ENCODE measurements at regions not wholly inside any gene's neighbourhood (a gene's known extent, or its start where the extent isn't known, plus 50 kb on each side); places are given as distances from the start of the nearest gene placed in this dataset.
"Not testable (repeated sequence)": the region's sequence is repeated elsewhere in the genome, so short reads cannot be mapped to it uniquely, and the experiment has no call there.

DNA sequence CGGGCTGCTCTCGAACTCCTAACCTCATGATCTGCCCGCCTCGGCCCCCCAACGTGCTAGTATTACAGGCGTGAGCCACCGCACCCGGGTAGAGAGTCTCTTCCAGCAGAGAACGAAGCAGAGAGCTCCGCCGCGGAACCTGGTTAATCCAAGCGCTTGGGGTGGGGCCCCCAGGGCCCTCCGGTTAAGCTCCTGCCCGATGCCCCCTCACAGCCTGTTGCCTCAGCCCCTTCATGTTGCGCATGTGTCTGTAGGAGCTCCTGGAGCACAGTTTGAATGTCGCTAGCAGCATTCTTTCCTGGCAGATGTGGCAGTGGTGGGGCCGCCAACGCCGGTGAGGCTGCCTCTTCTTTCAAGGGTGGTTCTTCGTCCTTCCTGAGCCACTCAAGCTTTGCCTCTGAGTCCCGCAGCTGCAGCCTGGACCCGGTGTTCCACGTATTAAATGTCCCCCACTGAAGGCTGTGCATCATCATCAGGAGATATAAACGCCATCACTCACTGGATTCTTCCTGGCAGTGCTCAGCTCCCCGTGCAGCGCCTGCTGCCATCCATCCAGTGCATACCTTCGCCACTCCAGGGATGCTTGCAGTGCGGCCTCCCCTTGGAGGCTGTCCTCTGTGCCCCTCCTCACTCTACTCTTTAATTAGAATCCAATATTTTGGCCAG, 1919.3 kb downstream of the PCDH9 start:
- Histone ChIP-seq H3K4me3 (ENCODE audit: low read depth, low read length) (no peak overlapping the region), H3K36me3 (ENCODE audit: control insufficient read depth, insufficient read depth, low read length) (no peaks in the 10 kb centered on the region), H3K9me3 (ENCODE audit: control insufficient read depth, insufficient read depth, low read depth, low read length) (peaks cover 19% of the 10 kb centered on the region), H3K4me1 (ENCODE audit: control insufficient read depth, insufficient read depth, low read length) (no peaks in the 10 kb centered on the region), H3K27me3 (ENCODE audit: control insufficient read depth, insufficient read depth, low read length) (no peaks in the 10 kb centered on the region), H3K27ac (ENCODE audit: low read depth, low read length) (no peak overlapping the region), H3K9ac (ENCODE audit: low read length) (no peak overlapping the region)

DNA sequence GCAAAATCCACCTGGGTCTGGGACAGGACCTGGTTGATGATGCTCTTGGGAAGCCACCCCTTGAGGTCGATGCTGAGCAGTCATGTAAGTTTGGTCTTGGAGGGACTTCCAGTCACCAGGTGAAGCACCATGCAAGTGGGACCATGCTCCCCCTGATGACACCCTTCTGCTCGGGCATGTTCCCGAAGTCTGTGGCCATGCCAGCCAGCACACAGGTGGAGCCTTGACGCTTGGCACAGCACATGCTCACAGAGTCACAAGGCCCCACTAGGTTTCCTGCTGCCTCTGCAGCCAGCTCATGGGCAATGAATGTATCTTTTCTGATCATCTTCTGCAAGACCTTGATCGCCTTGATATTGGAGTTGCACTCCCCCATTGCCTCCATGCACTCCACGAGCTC, 1920.2 kb downstream of the PCDH9 start:
- no peak overlapping the region for H3K4me3 ChIP-seq (ENCODE audit: low read depth, low read length)
- peaks cover 19% of the 10 kb centered on the region for H3K9me3 ChIP-seq (ENCODE audit: control insufficient read depth, insufficient read depth, low read depth, low read length)
- no peak overlapping the region for H3K9ac ChIP-seq (ENCODE audit: low read length)
- no peak overlapping the region for H3K27ac ChIP-seq (ENCODE audit: low read depth, low read length)
- no peaks in the 10 kb centered on the region for H3K36me3 ChIP-seq (ENCODE audit: control insufficient read depth, insufficient read depth, low read length)
- H3K27me3 ChIP-seq (ENCODE audit: control insufficient read depth, insufficient read depth, low read length), result no peaks in the 10 kb centered on the region
- H3K4me1 ChIP-seq (ENCODE audit: control insufficient read depth, insufficient read depth, low read length), result no peaks in the 10 kb centered on the region

DNA sequence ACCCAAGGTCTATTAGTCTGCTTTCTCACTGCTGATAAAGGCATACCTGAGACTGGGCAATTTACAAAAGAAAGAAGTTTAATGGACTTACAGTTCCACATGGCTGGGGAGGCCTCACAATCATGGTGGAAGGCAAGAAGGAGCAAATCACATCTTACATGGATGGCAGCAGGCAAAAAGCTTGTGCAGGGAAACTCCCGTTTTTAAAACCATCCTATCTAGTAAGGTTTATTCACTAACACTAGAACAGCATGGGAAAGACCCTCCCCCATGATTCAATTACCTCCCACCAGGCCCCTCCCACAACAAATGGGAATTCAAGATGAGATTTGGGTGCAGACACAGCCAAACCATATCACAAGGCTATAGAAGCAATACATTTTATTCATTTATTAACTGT, 1921.4 kb downstream of the PCDH9 start:
- H3K36me3 ChIP-seq (ENCODE audit: control insufficient read depth, insufficient read depth, low read length); H3K4me3 ChIP-seq (ENCODE audit: low read depth, low read length); H3K27ac ChIP-seq (ENCODE audit: low read depth, low read length); H3K4me1 ChIP-seq (ENCODE audit: control insufficient read depth, insufficient read depth, low read length); H3K9ac ChIP-seq (ENCODE audit: low read length); H3K27me3 ChIP-seq (ENCODE audit: control insufficient read depth, insufficient read depth, low read length): not testable (repeated sequence)
- peaks cover 19% of the 10 kb centered on the region for H3K9me3 ChIP-seq (ENCODE audit: control insufficient read depth, insufficient read depth, low read depth, low read length)

DNA sequence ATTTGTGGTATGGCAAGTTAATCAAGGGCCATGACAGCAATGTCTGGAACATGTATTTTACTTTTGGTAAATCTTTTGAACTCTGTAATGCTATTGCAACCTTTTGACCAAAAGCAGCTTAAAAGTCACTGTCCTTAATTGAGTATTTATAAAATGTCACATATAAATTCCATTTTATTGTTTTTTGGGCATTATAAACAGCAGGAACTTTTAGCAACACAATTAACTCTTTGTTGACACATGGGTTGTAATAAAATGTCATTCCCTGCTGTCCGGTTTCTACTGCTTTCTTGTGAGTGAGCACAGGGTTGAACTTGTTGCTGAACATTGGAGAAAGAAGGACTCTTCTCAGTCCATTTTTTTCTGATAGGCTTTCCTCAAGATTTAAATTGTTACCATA, 1923.1 kb downstream of the PCDH9 start:
- no peaks in the 10 kb centered on the region for H3K36me3 ChIP-seq (ENCODE audit: control insufficient read depth, insufficient read depth, low read length)
- H3K4me3 ChIP-seq (ENCODE audit: low read depth, low read length), result no peak overlapping the region
- no peaks in the 10 kb centered on the region for H3K27me3 ChIP-seq (ENCODE audit: control insufficient read depth, insufficient read depth, low read length)
- H3K9me3 ChIP-seq (ENCODE audit: control insufficient read depth, insufficient read depth, low read depth, low read length), result peaks cover 19% of the 10 kb centered on the region
- H3K4me1 ChIP-seq (ENCODE audit: control insufficient read depth, insufficient read depth, low read length), result no peaks in the 10 kb centered on the region
- H3K27ac ChIP-seq (ENCODE audit: low read depth, low read length), result no peak overlapping the region
- H3K9ac ChIP-seq (ENCODE audit: low read length), result no peak overlapping the region

DNA sequence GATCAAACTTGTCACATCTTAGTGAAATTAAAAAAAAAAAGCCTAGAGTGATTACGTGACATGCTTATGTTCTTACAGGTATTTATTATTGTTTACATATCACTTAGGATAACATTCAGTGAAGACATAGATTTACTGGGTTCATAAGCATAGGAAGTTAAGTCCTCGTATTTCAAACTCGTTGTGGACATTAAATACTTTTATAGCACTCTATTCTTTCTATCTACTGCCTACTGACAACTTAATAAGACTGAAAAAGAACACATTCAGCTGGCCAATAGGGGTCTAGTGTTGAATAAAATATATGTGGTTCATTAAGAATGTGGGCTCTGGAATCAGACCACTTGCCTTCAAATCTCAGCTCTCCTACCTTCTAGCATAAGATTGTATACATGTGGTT, 1927.4 kb downstream of the PCDH9 start:
- no peaks in the 10 kb centered on the region for H3K4me1 ChIP-seq (ENCODE audit: control insufficient read depth, insufficient read depth, low read length)

DNA sequence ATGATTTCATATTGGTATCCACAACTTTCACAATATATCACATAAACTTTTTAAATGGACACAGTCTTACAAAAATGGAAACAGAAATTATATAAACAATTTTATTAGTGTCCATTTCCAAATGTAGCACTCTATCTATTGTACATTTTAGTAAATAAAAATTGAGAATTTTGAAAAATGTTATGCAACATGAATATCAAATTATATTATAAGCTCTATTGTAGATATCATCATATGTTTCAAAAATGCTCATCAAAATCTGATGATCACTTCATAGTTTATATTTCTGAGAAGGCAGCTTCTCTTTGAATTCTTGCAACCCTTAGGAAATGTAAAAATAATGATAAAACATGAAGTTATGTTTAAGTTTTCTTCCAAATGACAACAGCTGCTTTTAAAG, 1928.6 kb downstream of the PCDH9 start:
- no peaks in the 10 kb centered on the region for H3K4me1 ChIP-seq (ENCODE audit: control insufficient read depth, insufficient read depth, low read length)
- H3K27ac ChIP-seq (ENCODE audit: low read depth, low read length), result no peak overlapping the region
- H3K4me3 ChIP-seq (ENCODE audit: low read depth, low read length), result no peak overlapping the region
- no peaks in the 10 kb centered on the region for H3K27me3 ChIP-seq (ENCODE audit: control insufficient read depth, insufficient read depth, low read length)
- H3K9ac ChIP-seq (ENCODE audit: low read length), result no peak overlapping the region
- no peaks in the 10 kb centered on the region for H3K9me3 ChIP-seq (ENCODE audit: control insufficient read depth, insufficient read depth, low read depth, low read length)
- no peaks in the 10 kb centered on the region for H3K36me3 ChIP-seq (ENCODE audit: control insufficient read depth, insufficient read depth, low read length)

More for the DNA sequence above, 1927.4 kb downstream of the PCDH9 start:
- Histone ChIP-seq H3K36me3 (ENCODE audit: control insufficient read depth, insufficient read depth, low read length) (no peaks in the 10 kb centered on the region), H3K27me3 (ENCODE audit: control insufficient read depth, insufficient read depth, low read length) (no peaks in the 10 kb centered on the region), H3K9ac (ENCODE audit: low read length) (no peak overlapping the region), H3K9me3 (ENCODE audit: control insufficient read depth, insufficient read depth, low read depth, low read length) (no peaks in the 10 kb centered on the region), H3K27ac (ENCODE audit: low read depth, low read length) (no peak overlapping the region), H3K4me3 (ENCODE audit: low read depth, low read length) (no peak overlapping the region)

DNA sequence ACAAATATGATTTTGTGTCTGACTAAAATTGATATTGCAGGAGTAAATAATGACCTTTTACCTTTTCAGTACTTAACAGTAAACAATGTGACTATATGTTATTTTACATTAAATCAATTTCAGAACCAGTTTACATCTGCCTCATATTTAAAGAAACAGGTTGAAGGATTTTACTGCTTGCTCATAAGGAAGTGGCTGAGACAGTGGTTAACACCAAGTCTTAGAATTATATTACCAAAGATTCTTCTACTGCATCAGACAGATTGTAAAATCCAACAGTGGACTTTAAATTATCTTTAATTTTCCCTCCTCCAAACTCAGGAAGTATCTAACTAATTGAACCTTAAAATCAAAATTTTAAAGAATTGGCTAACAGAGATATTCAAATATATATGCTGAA, 1929.9 kb downstream of the PCDH9 start:
- H3K4me1 ChIP-seq (ENCODE audit: control insufficient read depth, insufficient read depth, low read length), result no peaks in the 10 kb centered on the region
- H3K27ac ChIP-seq (ENCODE audit: low read depth, low read length), result no peak overlapping the region
- no peak overlapping the region for H3K9ac ChIP-seq (ENCODE audit: low read length)
- H3K36me3 ChIP-seq (ENCODE audit: control insufficient read depth, insufficient read depth, low read length), result no peaks in the 10 kb centered on the region
- no peaks in the 10 kb centered on the region for H3K9me3 ChIP-seq (ENCODE audit: control insufficient read depth, insufficient read depth, low read depth, low read length)
- H3K4me3 ChIP-seq (ENCODE audit: low read depth, low read length), result no peak overlapping the region
- no peaks in the 10 kb centered on the region for H3K27me3 ChIP-seq (ENCODE audit: control insufficient read depth, insufficient read depth, low read length)

DNA sequence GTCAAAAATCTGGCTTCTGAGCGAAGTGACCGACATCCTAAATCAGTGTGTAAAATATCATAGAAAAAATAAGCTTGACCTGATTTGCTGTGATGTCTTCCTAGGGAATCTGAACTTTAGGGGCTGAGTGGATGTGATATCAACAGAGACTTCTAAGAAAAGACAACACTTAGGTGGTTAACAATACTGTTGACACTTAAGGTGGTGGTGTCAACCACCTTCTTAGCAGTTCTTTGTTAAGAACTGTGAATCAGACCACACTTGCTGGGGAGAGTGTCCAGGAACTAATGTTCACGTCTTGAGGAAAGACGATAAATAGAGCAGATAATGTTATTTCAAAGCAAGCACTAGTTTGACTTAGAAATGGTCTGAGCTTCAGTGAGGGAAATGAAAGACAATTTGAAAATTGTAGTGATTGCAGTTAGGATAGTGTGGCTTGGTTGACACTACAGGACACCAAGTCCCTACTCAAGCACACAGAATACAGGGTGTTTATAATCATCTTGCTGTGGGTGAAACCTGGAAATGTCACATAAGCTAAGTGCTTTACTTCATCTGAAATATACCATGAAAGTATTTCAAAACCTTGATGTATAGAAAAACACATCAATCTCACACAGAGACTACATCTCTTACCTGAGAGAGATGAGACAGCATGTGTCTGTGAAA, 1936.5 kb downstream of the PCDH9 start:
- H3K27ac ChIP-seq (ENCODE audit: low read depth, low read length), result no peak overlapping the region; the same call in 1 of the 2 replicates
- H3K27me3 ChIP-seq (ENCODE audit: control insufficient read depth, insufficient read depth, low read length), result no peaks in the 10 kb centered on the region
- no peaks in the 10 kb centered on the region for H3K9me3 ChIP-seq (ENCODE audit: control insufficient read depth, insufficient read depth, low read depth, low read length)
- no peak overlapping the region for H3K9ac ChIP-seq (ENCODE audit: low read length)
- H3K4me3 ChIP-seq (ENCODE audit: low read depth, low read length), result no peak overlapping the region
- no peaks in the 10 kb centered on the region for H3K36me3 ChIP-seq (ENCODE audit: control insufficient read depth, insufficient read depth, low read length)
- H3K4me1 ChIP-seq (ENCODE audit: control insufficient read depth, insufficient read depth, low read length), result no peaks in the 10 kb centered on the region

DNA sequence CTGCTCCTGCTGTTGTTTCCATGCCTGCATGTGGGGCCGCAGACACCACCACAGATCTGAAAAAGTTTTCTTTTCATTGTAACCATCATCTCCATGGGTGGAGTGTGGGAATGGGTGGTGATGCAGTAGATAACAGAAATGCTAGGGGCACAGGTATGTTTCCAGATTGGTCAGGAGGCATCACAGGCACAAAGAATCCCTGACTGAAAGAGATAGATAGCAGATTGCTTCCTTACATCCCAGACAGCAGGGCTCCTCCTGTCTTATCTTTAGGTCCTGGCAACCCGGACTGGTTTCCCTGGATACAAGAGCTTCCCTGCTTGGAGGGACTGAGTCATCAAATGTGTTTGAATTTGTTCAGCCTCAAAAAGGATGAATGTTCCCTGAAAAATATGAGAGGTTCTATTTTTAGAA, 1937.6 kb downstream of the PCDH9 start:
- Histone ChIP-seq H3K9me3 (ENCODE audit: control insufficient read depth, insufficient read depth, low read depth, low read length) (no peaks in the 10 kb centered on the region), H3K27ac (ENCODE audit: low read depth, low read length) (no peak overlapping the region), H3K4me1 (ENCODE audit: control insufficient read depth, insufficient read depth, low read length) (no peaks in the 10 kb centered on the region), H3K36me3 (ENCODE audit: control insufficient read depth, insufficient read depth, low read length) (no peaks in the 10 kb centered on the region), H3K9ac (ENCODE audit: low read length) (no peak overlapping the region), H3K4me3 (ENCODE audit: low read depth, low read length) (no peak overlapping the region), H3K27me3 (ENCODE audit: control insufficient read depth, insufficient read depth, low read length) (no peaks in the 10 kb centered on the region)

DNA sequence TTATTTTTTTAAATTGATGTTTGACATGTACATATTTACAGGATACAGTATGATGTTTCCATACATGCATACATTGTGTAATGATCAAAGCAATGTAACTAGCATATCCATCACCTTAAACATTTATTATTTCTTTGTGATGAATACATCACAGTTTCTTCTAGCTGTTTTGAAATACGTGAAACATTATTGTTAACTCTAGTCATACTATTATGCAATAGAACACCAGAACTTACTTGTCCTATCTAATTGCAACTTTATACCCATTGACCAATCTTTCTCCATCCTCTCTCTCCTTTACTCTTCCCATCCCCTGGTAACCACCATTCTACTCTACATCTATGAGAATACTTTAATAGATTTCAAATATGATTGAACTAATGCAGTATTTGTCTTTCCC, 1942.7 kb downstream of the PCDH9 start:
- H3K27me3 ChIP-seq (ENCODE audit: control insufficient read depth, insufficient read depth, low read length), result no peaks in the 10 kb centered on the region
- no peaks in the 10 kb centered on the region for H3K4me1 ChIP-seq (ENCODE audit: control insufficient read depth, insufficient read depth, low read length)
- H3K27ac ChIP-seq (ENCODE audit: low read depth, low read length), result no peak overlapping the region
- no peak overlapping the region for H3K9ac ChIP-seq (ENCODE audit: low read length)
- no peaks in the 10 kb centered on the region for H3K9me3 ChIP-seq (ENCODE audit: control insufficient read depth, insufficient read depth, low read depth, low read length)
- no peak overlapping the region for H3K4me3 ChIP-seq (ENCODE audit: low read depth, low read length)
- no peaks in the 10 kb centered on the region for H3K36me3 ChIP-seq (ENCODE audit: control insufficient read depth, insufficient read depth, low read length)

DNA sequence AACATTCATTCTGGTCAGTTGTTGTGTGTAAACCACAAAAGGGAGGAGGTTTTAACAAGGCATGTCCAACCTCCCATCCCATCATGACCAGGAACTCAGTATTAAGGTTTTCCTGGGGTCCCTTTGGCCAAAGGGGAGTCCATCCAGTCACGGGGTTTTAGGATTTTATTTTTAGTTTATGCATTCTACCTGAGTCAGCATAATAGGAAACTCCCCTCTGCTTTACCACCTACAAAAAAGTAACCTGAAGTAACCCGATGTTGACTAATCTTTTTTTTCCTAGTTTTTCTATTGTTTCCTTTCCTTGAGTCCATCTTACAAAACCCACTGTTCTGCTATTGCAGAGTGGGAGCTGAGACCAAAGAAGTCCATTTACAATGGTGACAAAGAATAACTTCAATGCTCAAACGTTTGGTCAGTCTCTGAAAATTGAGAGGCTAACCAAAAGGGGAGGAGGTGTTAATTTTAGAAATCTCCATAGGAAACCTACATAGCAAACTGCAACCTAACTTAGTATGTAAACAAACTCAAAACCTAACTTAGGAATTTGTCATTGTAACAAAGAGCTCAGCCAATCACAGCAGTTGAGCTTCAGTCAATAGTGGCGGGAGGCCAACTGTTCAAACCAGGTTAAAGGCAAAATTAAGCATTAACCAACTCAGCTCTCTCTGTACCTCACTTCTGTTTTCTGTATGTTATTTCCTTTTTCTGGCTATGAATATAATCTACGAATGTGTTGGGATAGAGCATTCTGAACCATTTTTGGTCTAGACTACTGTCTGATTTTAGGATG, 1954.1 kb downstream of the PCDH9 start:
- no peaks in the 10 kb centered on the region for H3K4me1 ChIP-seq (ENCODE audit: control insufficient read depth, insufficient read depth, low read length)
- no peak overlapping the region for H3K9ac ChIP-seq (ENCODE audit: low read length)
- no peaks in the 10 kb centered on the region for H3K27me3 ChIP-seq (ENCODE audit: control insufficient read depth, insufficient read depth, low read length)
- H3K36me3 ChIP-seq (ENCODE audit: control insufficient read depth, insufficient read depth, low read length), result no peaks in the 10 kb centered on the region
- H3K9me3 ChIP-seq (ENCODE audit: control insufficient read depth, insufficient read depth, low read depth, low read length), result peaks cover 12% of the 10 kb centered on the region
- H3K27ac ChIP-seq (ENCODE audit: low read depth, low read length), result no peak overlapping the region
- no peak overlapping the region for H3K4me3 ChIP-seq (ENCODE audit: low read depth, low read length)
